ENCODE measurements at regions not wholly inside any gene's neighbourhood (a gene's known extent, or its start where the extent isn't known, plus 50 kb on each side); places are given as distances from the start of the nearest gene placed in this dataset.

- Mint-ChIP-seq H3K27me3 (ENCODE audit: low read depth) (no peaks in the 10 kb centered on the region), H3K4me3 (no peak overlapping the region), H3K36me3 (ENCODE audit: low read depth) (no peaks in the 10 kb centered on the region), H3K9me3 (peaks cover 5% of the 10 kb centered on the region), H3K27ac (peak overlapping the region; percentile 56), H3K4me1 (ENCODE audit: low read depth) (no peaks in the 10 kb centered on the region)
- DNase-seq = no peak
- intact Hi-C loops (cut with micrococcal nuclease) = no loop called here
- CTCF ChIA-PET = no interaction called here
Observed at GRCh38 chr2:167440382-167440781, 552.1 kb downstream of the XIRP2 start.

GRCh38 chr2:167438206-167438605 lies 549.9 kb downstream of the XIRP2 start:
- no peaks in the 10 kb centered on the region for H3K4me1 Mint-ChIP-seq (ENCODE audit: low read depth)
- H3K27ac Mint-ChIP-seq = no peak overlapping the region
- peaks cover 1% of the 10 kb centered on the region for H3K9me3 Mint-ChIP-seq
- CTCF ChIA-PET = no interaction called here
- H3K36me3 Mint-ChIP-seq (ENCODE audit: low read depth) = no peaks in the 10 kb centered on the region
- intact Hi-C loops (cut with micrococcal nuclease) = no loop called here
- DNase-seq = no peak
- no peaks in the 10 kb centered on the region for H3K27me3 Mint-ChIP-seq (ENCODE audit: low read depth)
- no peak overlapping the region for H3K4me3 Mint-ChIP-seq

- DNase-seq = no peak
- H3K27ac Mint-ChIP-seq = no peak overlapping the region
- no peaks in the 10 kb centered on the region for H3K4me1 Mint-ChIP-seq (ENCODE audit: low read depth)
- H3K4me3 Mint-ChIP-seq = no peak overlapping the region
- peaks cover 5% of the 10 kb centered on the region for H3K9me3 Mint-ChIP-seq
- no peaks in the 10 kb centered on the region for H3K27me3 Mint-ChIP-seq (ENCODE audit: low read depth)
- intact Hi-C loops (cut with micrococcal nuclease) = no loop called here
- no peaks in the 10 kb centered on the region for H3K36me3 Mint-ChIP-seq (ENCODE audit: low read depth)
- CTCF ChIA-PET = no interaction called here
Observed at GRCh38 chr2:167431949-167432348, 543.7 kb downstream of the XIRP2 start.

- CTCF ChIA-PET = no interaction called here
- intact Hi-C loops (cut with micrococcal nuclease) = no loop called here
- H3K27ac Mint-ChIP-seq = no peak overlapping the region
- H3K4me1 Mint-ChIP-seq (ENCODE audit: low read depth) = no peaks in the 10 kb centered on the region
- DNase-seq = no peak
- no peaks in the 10 kb centered on the region for H3K36me3 Mint-ChIP-seq (ENCODE audit: low read depth)
- no peaks in the 10 kb centered on the region for H3K27me3 Mint-ChIP-seq (ENCODE audit: low read depth)
- H3K9me3 Mint-ChIP-seq = peaks cover 5% of the 10 kb centered on the region
- H3K4me3 Mint-ChIP-seq = no peak overlapping the region
Observed at GRCh38 chr2:167430447-167430846, 542.2 kb downstream of the XIRP2 start.

GRCh38 chr2:167424803-167425755 lies 536.8 kb downstream of the XIRP2 start:
- DNase-seq = no peak
- H3K36me3 Mint-ChIP-seq (ENCODE audit: low read depth) = no peaks in the 10 kb centered on the region
- H3K4me1 Mint-ChIP-seq (ENCODE audit: low read depth) = no peaks in the 10 kb centered on the region
- H3K9me3 Mint-ChIP-seq = peaks cover 3% of the 10 kb centered on the region
- H3K27ac Mint-ChIP-seq = no peak overlapping the region
- no peak overlapping the region for H3K4me3 Mint-ChIP-seq
- no peaks in the 10 kb centered on the region for H3K27me3 Mint-ChIP-seq (ENCODE audit: low read depth)
- CTCF ChIA-PET = no interaction called here
- intact Hi-C loops (cut with micrococcal nuclease) = no loop called here

- CTCF ChIA-PET = no interaction called here
- Mint-ChIP-seq H3K4me3 (no peak overlapping the region), H3K9me3 (no peaks in the 10 kb centered on the region), H3K27me3 (ENCODE audit: low read depth) (no peaks in the 10 kb centered on the region), H3K36me3 (ENCODE audit: low read depth) (no peaks in the 10 kb centered on the region), H3K27ac (no peak overlapping the region), H3K4me1 (ENCODE audit: low read depth) (no peaks in the 10 kb centered on the region)
- DNase-seq = no peak
- intact Hi-C loops (cut with micrococcal nuclease) = no loop called here
Observed at GRCh38 chr2:167424221-167424620, 535.9 kb downstream of the XIRP2 start.

- no peak overlapping the region for H3K4me3 Mint-ChIP-seq
- intact Hi-C loops (cut with micrococcal nuclease) = no loop called here
- H3K27ac Mint-ChIP-seq = no peak overlapping the region
- no peaks in the 10 kb centered on the region for H3K27me3 Mint-ChIP-seq (ENCODE audit: low read depth)
- no peaks in the 10 kb centered on the region for H3K36me3 Mint-ChIP-seq (ENCODE audit: low read depth)
- no peak for DNase-seq
- no peaks in the 10 kb centered on the region for H3K9me3 Mint-ChIP-seq
- CTCF ChIA-PET = no interaction called here
- H3K4me1 Mint-ChIP-seq (ENCODE audit: low read depth) = no peaks in the 10 kb centered on the region
Observed at GRCh38 chr2:167423731-167424130, 535.5 kb downstream of the XIRP2 start.

- H3K27me3 Mint-ChIP-seq (ENCODE audit: low read depth) = no peaks in the 10 kb centered on the region
- intact Hi-C loops (cut with micrococcal nuclease) = no loop called here
- no peaks in the 10 kb centered on the region for H3K36me3 Mint-ChIP-seq (ENCODE audit: low read depth)
- H3K4me1 Mint-ChIP-seq (ENCODE audit: low read depth) = no peaks in the 10 kb centered on the region
- no peak overlapping the region for H3K27ac Mint-ChIP-seq
- H3K4me3 Mint-ChIP-seq = no peak overlapping the region
- no peak for DNase-seq
- CTCF ChIA-PET = no interaction called here
- no peaks in the 10 kb centered on the region for H3K9me3 Mint-ChIP-seq
Observed at GRCh38 chr2:167420211-167420610, 531.9 kb downstream of the XIRP2 start.

- Mint-ChIP-seq H3K36me3 (ENCODE audit: low read depth) (no peaks in the 10 kb centered on the region), H3K4me3 (no peak overlapping the region), H3K4me1 (ENCODE audit: low read depth) (no peaks in the 10 kb centered on the region), H3K27ac (no peak overlapping the region), H3K9me3 (peaks cover 6% of the 10 kb centered on the region), H3K27me3 (ENCODE audit: low read depth) (no peaks in the 10 kb centered on the region)
- no peak for DNase-seq
- CTCF ChIA-PET = no interaction called here
- intact Hi-C loops (cut with micrococcal nuclease) = no loop called here
Observed at GRCh38 chr2:167415068-167415467, 526.8 kb downstream of the XIRP2 start.

GRCh38 chr2:167411367-167411766 lies 523.1 kb downstream of the XIRP2 start:
- no peak overlapping the region for H3K4me3 Mint-ChIP-seq
- no peak overlapping the region for H3K27ac Mint-ChIP-seq
- intact Hi-C loops (cut with micrococcal nuclease) = no loop called here

GRCh38 chr2:167406558-167406957 lies 518.3 kb downstream of the XIRP2 start:
- intact Hi-C loops (cut with micrococcal nuclease) = no loop called here

More at GRCh38 chr2:167411367-167411766, 523.1 kb downstream of the XIRP2 start:
- CTCF ChIA-PET = no interaction called here
- H3K36me3 Mint-ChIP-seq (ENCODE audit: low read depth) = no peaks in the 10 kb centered on the region
- no peaks in the 10 kb centered on the region for H3K4me1 Mint-ChIP-seq (ENCODE audit: low read depth)
- no peak for DNase-seq
- peaks cover 6% of the 10 kb centered on the region for H3K9me3 Mint-ChIP-seq
- H3K27me3 Mint-ChIP-seq (ENCODE audit: low read depth) = no peaks in the 10 kb centered on the region

GRCh38 chr2:167404627-167405284 lies 516.5 kb downstream of the XIRP2 start:
- no peak for DNase-seq
- Mint-ChIP-seq H3K36me3 (ENCODE audit: low read depth) (no peaks in the 10 kb centered on the region), H3K4me3 (no peak overlapping the region), H3K4me1 (ENCODE audit: low read depth) (no peaks in the 10 kb centered on the region), H3K27ac (no peak overlapping the region), H3K27me3 (ENCODE audit: low read depth) (no peaks in the 10 kb centered on the region), H3K9me3 (peaks cover 10% of the 10 kb centered on the region)
- intact Hi-C loops (cut with micrococcal nuclease) = no loop called here
- CTCF ChIA-PET = no interaction called here

More at GRCh38 chr2:167406558-167406957, 518.3 kb downstream of the XIRP2 start:
- Mint-ChIP-seq H3K36me3 (ENCODE audit: low read depth) (no peaks in the 10 kb centered on the region), H3K9me3 (peaks cover 4% of the 10 kb centered on the region), H3K4me3 (no peak overlapping the region), H3K27ac (no peak overlapping the region), H3K4me1 (ENCODE audit: low read depth) (no peaks in the 10 kb centered on the region), H3K27me3 (ENCODE audit: low read depth) (no peaks in the 10 kb centered on the region)
- CTCF ChIA-PET = no interaction called here
- no peak for DNase-seq

GRCh38 chr2:167401309-167401708 lies 513.0 kb downstream of the XIRP2 start:
- Mint-ChIP-seq H3K9me3 (peaks cover 10% of the 10 kb centered on the region), H3K4me3 (no peak overlapping the region), H3K27ac (no peak overlapping the region), H3K36me3 (ENCODE audit: low read depth) (no peaks in the 10 kb centered on the region), H3K27me3 (ENCODE audit: low read depth) (no peaks in the 10 kb centered on the region), H3K4me1 (ENCODE audit: low read depth) (no peaks in the 10 kb centered on the region)
- intact Hi-C loops (cut with micrococcal nuclease) = no loop called here
- DNase-seq = no peak
- CTCF ChIA-PET = no interaction called here

Data from activated naive CD4-positive, alpha-beta T cell treated with anti-CD3 and anti-CD28 coated beads for 36 hours (primary cell).